GM12873 (cell line): ENCODE measurements at regions not wholly inside any gene's neighbourhood (a gene's known extent, or its start where the extent isn't known, plus 50 kb on each side); places are given as distances from the start of the nearest gene placed in this dataset.

Source experiments
- CTCF ChIP-seq: IDR thresholded peaks from 2 replicates; pipeline ENCODE4 v1.5.1; 2012; ENCODE audit warnings: low read depth, mild to moderate bottlenecking, moderate library complexity, low read length, control low read depth; ENCODE audit not compliant: insufficient read depth; ENCODE audit errors: missing control alignments

- no peak for TF ChIP-seq CTCF
These were observed 394.5 kb downstream of the SPATA31D1 start for GRCh38 chr9:82382887-82383616.

DNA sequence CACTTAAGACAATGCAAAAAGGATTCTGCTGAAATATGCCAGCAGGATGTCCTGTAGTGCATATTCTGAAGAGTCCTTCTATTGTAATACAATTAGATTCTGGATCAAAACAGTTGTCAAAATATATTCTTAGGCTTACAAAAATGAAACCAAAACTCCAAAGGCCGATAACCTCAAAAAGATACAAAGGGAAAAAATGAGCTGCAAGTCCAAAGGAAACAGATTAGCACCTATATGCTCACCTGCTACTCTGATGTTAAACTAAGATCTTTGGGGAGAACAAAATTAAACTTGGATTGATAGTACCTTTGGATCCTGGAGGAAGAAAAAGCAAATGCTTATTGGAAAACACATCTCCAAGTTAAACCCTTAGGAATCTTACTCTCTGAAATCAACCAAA, 397.1 kb downstream of the SPATA31D1 start:
- no peak for TF ChIP-seq CTCF

- TF ChIP-seq CTCF, result no peak
These were observed 409.0 kb downstream of the SPATA31D1 start for GRCh38 chr9:82397534-82397933.

DNA sequence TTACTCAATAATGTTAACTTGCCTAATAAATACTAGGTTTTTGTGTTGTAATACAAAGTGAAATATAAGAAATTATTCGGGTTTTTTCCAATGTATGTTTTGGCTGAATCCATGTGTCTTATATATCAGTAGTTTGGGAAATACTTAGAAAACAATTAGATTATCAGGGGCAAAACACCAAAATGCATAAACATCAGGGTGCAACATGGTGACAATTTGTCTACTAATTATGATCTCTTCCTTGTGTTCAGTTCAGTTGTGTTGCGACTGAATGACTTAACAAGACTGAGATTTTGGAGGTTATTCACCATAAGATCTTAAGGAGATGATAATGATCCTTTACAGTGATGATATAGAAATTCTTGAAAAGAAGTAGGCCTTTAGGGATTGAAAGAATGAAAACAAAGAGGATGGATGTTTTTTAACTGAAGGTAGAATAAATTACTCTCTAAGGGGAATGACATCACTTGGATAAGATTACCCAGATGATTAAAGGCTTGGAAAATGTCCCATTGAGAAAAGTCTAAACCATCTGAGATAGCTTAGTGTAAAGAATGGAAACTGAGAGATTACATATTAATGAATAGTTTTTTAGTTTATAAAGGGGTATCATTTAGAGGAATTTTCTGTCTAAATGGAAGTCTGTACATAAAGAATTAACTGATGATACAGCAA, 415.8 kb downstream of the SPATA31D1 start:
- TF ChIP-seq CTCF, result no peak

DNA sequence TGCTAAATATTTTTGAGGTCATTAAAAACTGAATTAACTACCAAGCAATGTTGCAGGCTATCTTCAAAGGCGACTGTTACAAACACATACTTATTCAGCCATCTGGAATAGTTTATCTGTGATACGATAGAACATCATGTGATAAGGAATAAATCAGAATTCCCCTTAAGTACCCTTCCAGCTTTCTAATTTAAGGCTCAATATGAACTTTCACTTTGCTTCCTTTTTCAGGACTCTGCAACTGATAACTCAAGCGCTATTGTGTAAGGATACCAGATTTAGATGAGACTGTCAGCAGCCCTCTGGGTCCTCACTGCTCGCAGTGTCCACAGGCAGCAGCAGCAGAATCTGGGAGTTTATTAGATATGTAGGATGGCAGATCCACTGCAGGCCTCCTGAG, 416.3 kb downstream of the SPATA31D1 start:
- TF ChIP-seq CTCF, result no peak

GRCh38 chr9:82406456-82407085, 418.0 kb downstream of the SPATA31D1 start:
- TF ChIP-seq CTCF, result no peak

DNA sequence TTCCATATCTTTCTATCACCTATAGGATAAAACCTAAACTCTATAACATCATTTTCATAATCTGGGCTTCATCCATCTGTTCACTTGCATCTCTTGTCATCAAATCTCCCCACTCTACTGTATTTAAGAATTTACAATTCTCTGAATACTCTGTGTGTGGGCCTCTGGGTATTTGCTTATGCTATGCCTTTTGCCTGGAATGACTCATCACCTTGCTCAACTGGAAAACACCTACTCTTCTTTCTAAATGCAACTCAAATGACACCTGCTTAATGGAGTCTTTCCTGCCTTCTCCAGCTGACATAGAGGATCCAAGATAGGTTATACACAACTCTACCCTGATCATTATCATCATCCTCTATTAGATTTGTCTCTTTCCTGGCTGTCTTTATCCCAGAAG, 421.7 kb downstream of the SPATA31D1 start:
- TF ChIP-seq CTCF, result no peak
